Astrocyte (in vitro differentiated cells and primary cell): ENCODE measurements at regions not wholly inside any gene's neighbourhood (a gene's known extent, or its start where the extent isn't known, plus 50 kb on each side); places are given as distances from the start of the nearest gene placed in this dataset.
A peak's percentile ranks its signal among the peaks of the same experiment; 100 is the strongest.

Experiments used
- CTCF ChIP-seq: IDR thresholded peaks from 2 replicates; pipeline ENCODE4 v1.5.1; 2011; ENCODE audit warnings: low read depth, mild to moderate bottlenecking, inconsistent platforms, low read length, moderate library complexity; ENCODE audit not compliant: insufficient read depth
- EZH2 ChIP-seq: IDR thresholded peaks from 2 replicates; pipeline ENCODE4 v1.6.1; 2012; ENCODE audit warnings: mild to moderate bottlenecking, low read length, inconsistent platforms; ENCODE audit not compliant: insufficient read depth

GRCh38 chr1:79069828-79070227, 63.3 kb upstream of the ADGRL4 start:
- peak; percentile 6 for TF ChIP-seq CTCF
- no peak for TF ChIP-seq EZH2
